GM12864 (cell line): ENCODE measurements at regions not wholly inside any gene's neighbourhood (a gene's known extent, or its start where the extent isn't known, plus 50 kb on each side); places are given as distances from the start of the nearest gene placed in this dataset.

ENCODE experiments used
- DNase-seq: peaks from one replicate; pipeline ENCODE4 v3.0.0-alpha.2; 2011; ENCODE audit warnings: low read depth
- H3K4me3 ChIP-seq: 2 replicates; pipeline ENCODE4 v1.5.1; 2011; ENCODE audit warnings: mild to moderate bottlenecking, low read depth, low read length, control low read depth
- TF ChIP-seq, protein P1 (sequence below): IDR thresholded peaks from 2 replicates; pipeline ENCODE4 v1.5.1; 2011; ENCODE audit warnings: low read depth, mild to moderate bottlenecking, moderate library complexity, low read length, control low read depth, inconsistent platforms; ENCODE audit errors: missing control alignments

DNA sequence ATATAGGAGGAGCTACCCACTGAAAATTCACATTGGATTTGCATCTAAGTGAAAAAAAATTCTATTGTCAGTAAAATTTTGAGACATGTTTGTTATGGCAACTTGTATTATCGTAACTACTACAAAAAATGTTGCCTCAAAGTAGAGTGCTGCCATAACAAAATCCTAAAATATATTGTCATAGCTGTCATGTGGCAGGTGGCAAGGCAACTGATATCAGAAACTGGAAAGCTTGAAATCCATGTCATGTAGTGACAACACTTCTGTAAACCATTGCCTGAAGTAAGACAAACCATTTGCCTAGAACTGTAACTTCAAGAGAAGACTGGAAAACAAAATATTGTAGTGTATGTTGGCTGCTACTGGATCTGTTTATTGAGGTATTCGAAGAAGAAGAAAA is 697.5 kb upstream of the CELF4 start:
- no peak overlapping the region for H3K4me3 ChIP-seq
- no peak for DNase-seq
- TF ChIP-seq, protein P1, sequence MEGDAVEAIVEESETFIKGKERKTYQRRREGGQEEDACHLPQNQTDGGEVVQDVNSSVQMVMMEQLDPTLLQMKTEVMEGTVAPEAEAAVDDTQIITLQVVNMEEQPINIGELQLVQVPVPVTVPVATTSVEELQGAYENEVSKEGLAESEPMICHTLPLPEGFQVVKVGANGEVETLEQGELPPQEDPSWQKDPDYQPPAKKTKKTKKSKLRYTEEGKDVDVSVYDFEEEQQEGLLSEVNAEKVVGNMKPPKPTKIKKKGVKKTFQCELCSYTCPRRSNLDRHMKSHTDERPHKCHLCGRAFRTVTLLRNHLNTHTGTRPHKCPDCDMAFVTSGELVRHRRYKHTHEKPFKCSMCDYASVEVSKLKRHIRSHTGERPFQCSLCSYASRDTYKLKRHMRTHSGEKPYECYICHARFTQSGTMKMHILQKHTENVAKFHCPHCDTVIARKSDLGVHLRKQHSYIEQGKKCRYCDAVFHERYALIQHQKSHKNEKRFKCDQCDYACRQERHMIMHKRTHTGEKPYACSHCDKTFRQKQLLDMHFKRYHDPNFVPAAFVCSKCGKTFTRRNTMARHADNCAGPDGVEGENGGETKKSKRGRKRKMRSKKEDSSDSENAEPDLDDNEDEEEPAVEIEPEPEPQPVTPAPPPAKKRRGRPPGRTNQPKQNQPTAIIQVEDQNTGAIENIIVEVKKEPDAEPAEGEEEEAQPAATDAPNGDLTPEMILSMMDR = no peak

DNA sequence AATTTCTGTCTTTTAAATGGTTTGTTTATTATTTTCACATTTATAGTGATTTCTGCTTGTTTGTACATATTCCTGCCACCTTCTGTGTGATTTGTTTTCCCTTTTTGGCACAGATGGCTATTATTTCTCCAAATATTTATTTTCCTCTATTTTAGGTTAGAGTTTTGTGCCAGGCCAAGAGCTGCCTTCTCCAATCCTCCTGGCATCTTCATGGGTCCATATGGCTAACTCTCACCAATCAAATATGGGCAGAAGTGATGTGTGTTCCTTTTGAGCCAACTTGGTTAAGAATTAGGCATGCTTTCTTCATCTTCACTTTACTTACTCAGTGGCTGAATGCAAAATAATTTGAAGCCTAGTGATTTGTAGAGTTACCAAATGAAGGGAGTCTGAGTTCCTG is 697.1 kb upstream of the CELF4 start:
- TF ChIP-seq, protein P1 = no peak
- H3K4me3 ChIP-seq = no peak overlapping the region
- DNase-seq = no peak

DNA sequence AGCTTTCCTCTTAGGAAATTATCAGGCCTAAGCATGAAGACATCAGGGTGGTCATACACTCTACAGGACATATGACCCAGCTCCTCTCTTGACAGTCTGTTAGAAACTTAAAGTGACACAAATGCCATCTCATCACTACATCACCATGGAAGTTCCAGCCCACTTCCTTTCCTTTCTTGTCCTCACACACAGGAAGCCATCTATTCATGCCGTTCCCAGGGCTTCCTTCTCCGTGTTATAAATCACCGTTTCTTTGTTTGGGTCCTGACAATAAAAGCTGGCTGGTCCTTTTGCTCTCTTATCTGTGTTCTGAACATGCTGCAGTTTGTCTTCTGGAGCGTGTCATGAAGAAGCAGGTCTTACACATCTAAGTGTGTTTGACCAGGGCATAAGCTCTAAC is 692.1 kb upstream of the CELF4 start:
- TF ChIP-seq, protein P1 = no peak
- DNase-seq = no peak
- H3K4me3 ChIP-seq = no peak overlapping the region

DNA sequence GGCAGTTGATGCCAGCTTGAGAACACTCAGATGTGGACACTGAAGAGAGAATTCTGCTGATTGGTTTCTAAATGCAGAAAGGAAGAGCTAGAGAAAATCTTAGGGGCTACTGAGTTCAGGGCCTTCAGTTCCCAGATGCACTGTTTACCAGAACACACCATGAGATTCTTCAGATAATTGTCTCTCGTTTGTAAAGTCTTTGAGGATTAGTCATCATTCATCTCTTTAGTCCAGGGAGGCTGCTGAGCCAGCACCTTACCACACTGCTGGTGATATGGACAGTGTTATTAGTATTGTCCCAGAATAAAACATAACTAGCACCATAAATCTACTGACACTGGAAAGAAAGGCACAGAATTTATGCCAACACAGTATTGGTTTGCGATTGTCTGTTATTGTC is 690.8 kb upstream of the CELF4 start:
- no peak for DNase-seq
- TF ChIP-seq, protein P1 = no peak
- H3K4me3 ChIP-seq = no peak overlapping the region

DNA sequence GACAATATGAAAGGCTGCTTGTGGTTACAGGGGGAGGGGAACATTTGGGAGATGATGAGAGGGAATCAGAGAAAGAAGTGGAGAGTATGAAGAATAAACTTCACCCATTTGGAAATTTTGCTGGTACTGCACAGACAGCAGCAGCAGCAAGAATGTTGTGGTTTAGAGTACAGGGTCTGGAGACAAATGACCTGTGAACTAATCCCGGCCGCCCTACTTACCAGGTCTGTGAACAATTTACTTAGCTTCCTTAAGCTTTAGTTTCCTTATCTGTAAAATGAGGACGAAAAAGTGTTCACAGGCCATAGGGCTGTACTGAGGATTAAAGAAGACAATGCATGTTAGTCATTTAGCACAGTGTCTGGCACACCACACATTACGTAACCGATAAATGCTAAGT is 685.4 kb upstream of the CELF4 start:
- H3K4me3 ChIP-seq = no peak overlapping the region
- no peak for DNase-seq
- TF ChIP-seq, protein P1 = no peak

DNA sequence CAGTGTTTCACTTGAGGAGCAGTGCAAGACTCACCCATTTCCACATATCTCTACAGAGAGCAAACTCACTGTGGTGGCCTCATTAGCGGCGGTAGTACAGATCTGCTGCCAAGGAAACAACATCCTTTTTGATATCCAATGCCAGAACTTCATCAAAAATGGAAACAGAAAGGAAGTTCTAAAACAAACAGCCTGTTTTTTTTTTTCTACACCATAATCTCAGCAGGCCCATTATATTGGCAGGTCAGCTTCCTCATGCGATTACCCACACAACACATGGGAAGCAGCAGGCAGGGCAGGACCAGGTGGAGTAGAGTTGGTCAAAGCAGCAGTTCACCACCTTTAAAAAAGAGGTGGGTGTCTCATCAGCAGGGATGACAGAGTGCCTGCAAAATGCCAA is 678.9 kb upstream of the CELF4 start:
- H3K4me3 ChIP-seq = no peak overlapping the region
- TF ChIP-seq, protein P1 = no peak
- no peak for DNase-seq

DNA sequence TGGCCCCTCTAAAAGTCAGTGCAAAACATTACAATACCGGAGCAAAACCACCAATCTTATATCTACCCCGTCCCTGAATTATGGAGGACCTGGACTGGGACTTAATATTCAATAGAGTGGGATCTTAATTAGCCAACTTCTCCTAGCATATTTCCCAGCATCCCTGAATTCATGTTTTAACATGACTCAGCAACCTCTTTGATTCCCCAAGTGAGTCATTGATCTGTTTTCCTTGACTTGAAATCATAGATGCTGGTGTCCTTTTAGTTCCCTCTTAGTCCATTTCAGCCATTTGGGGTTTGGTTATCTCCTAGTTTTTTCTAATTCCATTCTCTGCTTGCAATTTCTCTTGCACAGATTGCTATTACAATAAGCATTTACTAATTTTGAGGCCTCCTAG is 677.7 kb upstream of the CELF4 start:
- TF ChIP-seq, protein P1 = no peak
- H3K4me3 ChIP-seq = no peak overlapping the region
- DNase-seq = no peak
